Body of pancreas (tissue), 4 donors: ENCODE measurements at regions not wholly inside any gene's neighbourhood (a gene's known extent, or its start where the extent isn't known, plus 50 kb on each side); places are given as distances from the start of the nearest gene placed in this dataset.

ENCODE experiments used
- CTCF ChIP-seq, 7 experiments: fragments of 450-650 bp in 4 of 7; fragments of 200-600 bp in 3 of 7; sonication (generic) in 3 of 7; IDR thresholded peaks; one replicate each; pipeline ENCODE4 v1.5.1; 2016 to 2019; ENCODE audit warnings: antibody characterized with exemption in 7 of 7
- POLR2A ChIP-seq, 3 donors: fragments of 450-650 bp; IDR thresholded peaks; one replicate each; pipeline ENCODE4 v1.6.1; 2016; ENCODE audit warnings: antibody characterized with exemption in 3 of 3, mild to moderate bottlenecking in 2 of 3

- TF ChIP-seq POLR2A (IDR thresholded peaks at IDR 0.05) (no peak), CTCF (IDR thresholded peaks at IDR 0.05) (no peak)
Measured at GRCh38 chr3:127351775-127352350, 64.0 kb upstream of the PRR20G start.
